ENCODE measurements at regions not wholly inside any gene's neighbourhood (a gene's known extent, or its start where the extent isn't known, plus 50 kb on each side); places are given as distances from the start of the nearest gene placed in this dataset.

DNA sequence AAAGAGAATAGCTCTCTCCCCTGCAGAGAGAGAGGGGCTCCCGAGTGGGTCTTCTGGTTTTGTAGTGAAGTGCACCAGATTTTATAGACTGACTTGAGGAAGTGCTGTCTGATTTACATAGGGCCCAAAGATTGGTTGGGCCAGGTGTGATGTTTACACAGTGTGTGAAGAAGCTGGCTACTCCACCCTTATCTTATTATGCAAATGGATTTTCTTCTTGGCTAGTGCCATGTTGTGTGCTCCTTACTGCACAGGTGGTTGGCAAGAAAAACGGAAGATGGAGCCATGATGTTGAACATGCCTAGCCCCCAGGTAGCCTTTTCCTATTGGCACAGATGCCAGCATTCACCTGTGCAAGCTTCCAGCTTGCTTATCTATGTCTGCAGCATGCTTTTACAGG is 112.4 kb upstream of the ARHGAP24 start:
- H3K4me3 ChIP-seq, result no peak overlapping the region
- no peak overlapping the region for H3K27ac ChIP-seq
- no peak for DNase-seq
- intact Hi-C loops (cut with DNase I), result no loop called here
- no peaks in the 10 kb centered on the region for H3K9me3 ChIP-seq
- no peaks in the 10 kb centered on the region for H3K4me1 ChIP-seq (ENCODE audit: insufficient read depth)
- no peaks in the 10 kb centered on the region for H3K36me3 ChIP-seq
- H3K27me3 ChIP-seq, result no peaks in the 10 kb centered on the region
- WGBS, 3 donors, result 77 to 84% (median 82%) methylated on average over 2 of the region's 2 CpGs
- TF ChIP-seq POLR2A (IDR thresholded peaks at IDR 0.05) (no peak), CTCF (IDR thresholded peaks at IDR 0.05) (no peak), EP300 (IDR thresholded peaks at IDR 0.05) (no peak)

GRCh38 chr4:85367815-85368214 is 107.1 kb upstream of the ARHGAP24 start:
- DNase-seq, result no peak
- H3K27ac ChIP-seq, result no peak overlapping the region
- no peaks in the 10 kb centered on the region for H3K27me3 ChIP-seq
- H3K36me3 ChIP-seq, result no peaks in the 10 kb centered on the region
- no peaks in the 10 kb centered on the region for H3K9me3 ChIP-seq
- intact Hi-C loops (cut with DNase I), result no loop called here
- 40 to 60% (median 47%) methylated on average over 2 of the region's 2 CpGs for WGBS, 3 donors
- TF ChIP-seq EP300 (IDR thresholded peaks at IDR 0.05) (no peak), CTCF (IDR thresholded peaks at IDR 0.05) (no peak), POLR2A (IDR thresholded peaks at IDR 0.05) (no peak)
- no peaks in the 10 kb centered on the region for H3K4me1 ChIP-seq (ENCODE audit: insufficient read depth)
- H3K4me3 ChIP-seq, result no peak overlapping the region

DNA sequence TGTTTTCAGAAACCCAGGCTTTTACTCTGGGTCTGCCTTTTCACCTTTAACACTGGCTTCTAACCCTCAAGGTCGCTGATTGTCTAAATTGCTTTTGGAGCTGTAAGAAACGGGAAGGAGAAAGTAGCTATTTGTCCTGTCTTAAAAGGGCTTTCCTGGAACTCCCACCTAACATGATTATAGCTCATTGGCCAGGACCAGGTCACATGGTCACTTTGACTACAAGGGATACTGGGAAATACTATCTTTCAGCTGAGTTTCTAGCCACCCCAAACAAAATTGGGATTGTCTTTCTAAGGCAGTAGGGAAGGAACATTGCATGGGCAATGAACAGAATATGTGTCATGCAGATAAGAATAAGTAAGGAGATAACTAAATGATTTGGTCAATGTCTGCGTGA is 106.7 kb upstream of the ARHGAP24 start:
- Histone ChIP-seq H3K27ac (no peak overlapping the region), H3K4me1 (ENCODE audit: insufficient read depth) (no peaks in the 10 kb centered on the region), H3K4me3 (no peak overlapping the region), H3K36me3 (no peaks in the 10 kb centered on the region), H3K9me3 (no peaks in the 10 kb centered on the region), H3K27me3 (no peaks in the 10 kb centered on the region)
- TF ChIP-seq POLR2A (IDR thresholded peaks at IDR 0.05) (no peak), CTCF (IDR thresholded peaks at IDR 0.05) (no peak), EP300 (IDR thresholded peaks at IDR 0.05) (no peak)
- DNase-seq, result no peak
- intact Hi-C loops (cut with DNase I), result no loop called here
- WGBS, 3 donors, result 50 to 59% (median 53%) methylated on average over 3 of the region's 3 CpGs

GRCh38 chr4:85368932-85369331 is 106.0 kb upstream of the ARHGAP24 start:
- WGBS, 3 donors, result 32 to 53% (median 32%) methylated on average over 1 of the region's 1 CpG
- intact Hi-C loops (cut with DNase I), result no loop called here

More at GRCh38 chr4:85368932-85369331, 106.0 kb upstream of the ARHGAP24 start:
- TF ChIP-seq CTCF (IDR thresholded peaks at IDR 0.05) (no peak), POLR2A (IDR thresholded peaks at IDR 0.05) (no peak), EP300 (IDR thresholded peaks at IDR 0.05) (no peak)
- no peak overlapping the region for H3K4me3 ChIP-seq
- DNase-seq, result no peak
- no peaks in the 10 kb centered on the region for H3K27me3 ChIP-seq
- no peak overlapping the region for H3K27ac ChIP-seq
- no peaks in the 10 kb centered on the region for H3K9me3 ChIP-seq
- no peaks in the 10 kb centered on the region for H3K4me1 ChIP-seq (ENCODE audit: insufficient read depth)
- no peaks in the 10 kb centered on the region for H3K36me3 ChIP-seq
